Stimulated activated CD4-positive, alpha-beta T cell treated with anti-CD3 and anti-CD28 coated beads, TNF-alpha, amount 100 ng/mL, for 1 hour (primary cell): ENCODE measurements at regions not wholly inside any gene's neighbourhood (a gene's known extent, or its start where the extent isn't known, plus 50 kb on each side); places are given as distances from the start of the nearest gene placed in this dataset.

Experiments used
- DNase-seq, 3 donors: peaks; one replicate each; pipeline ENCODE4 v3.0.0-alpha.2; 2020; ENCODE audit warnings: low read depth in 3 of 3, low spot score in 1 of 3

- DNase-seq, result no peak
Observed at GRCh38 chr2:14684516-14684915, 52.0 kb downstream of the LRATD1 start.

GRCh38 chr2:14690926-14691325 is 58.4 kb downstream of the LRATD1 start:
- no peak for DNase-seq

- DNase-seq, result no peak
Observed at GRCh38 chr2:14693874-14694273, 61.4 kb downstream of the LRATD1 start.

- no peak for DNase-seq
Observed at GRCh38 chr2:14700753-14701152, 68.2 kb downstream of the LRATD1 start.

- DNase-seq, result no peak
Observed at GRCh38 chr2:14702258-14702657, 69.7 kb downstream of the LRATD1 start.

GRCh38 chr2:14706201-14706600 is 73.7 kb downstream of the LRATD1 start:
- DNase-seq, result no peak

- DNase-seq, result no peak
Observed at GRCh38 chr2:14712111-14712510, 79.6 kb downstream of the LRATD1 start.

GRCh38 chr2:14713248-14713647 is 80.7 kb downstream of the LRATD1 start:
- no peak for DNase-seq

GRCh38 chr2:14715600-14715999 is 83.1 kb downstream of the LRATD1 start:
- no peak for DNase-seq

- DNase-seq, result no peak
Observed at GRCh38 chr2:14716319-14716718, 83.8 kb downstream of the LRATD1 start.

GRCh38 chr2:14717131-14717530 is 84.6 kb downstream of the LRATD1 start:
- DNase-seq, result no peak

GRCh38 chr2:14720319-14720718 is 87.8 kb downstream of the LRATD1 start:
- no peak for DNase-seq

GRCh38 chr2:14720739-14721138 is 88.2 kb downstream of the LRATD1 start:
- DNase-seq, result no peak

- DNase-seq, result no peak
Observed at GRCh38 chr2:14722904-14723570, 90.5 kb downstream of the LRATD1 start.

- DNase-seq, result no peak
Observed at GRCh38 chr2:14723684-14724083, 91.2 kb downstream of the LRATD1 start.

- DNase-seq, result no peak
Observed at GRCh38 chr2:14735696-14736095, 103.2 kb downstream of the LRATD1 start.

GRCh38 chr2:14737201-14737600 is 104.7 kb downstream of the LRATD1 start:
- DNase-seq, result no peak

GRCh38 chr2:14743861-14744260 is 111.3 kb downstream of the LRATD1 start:
- DNase-seq, result no peak

GRCh38 chr2:14745288-14746076 is 113.0 kb downstream of the LRATD1 start:
- no peak for DNase-seq

- DNase-seq, result no peak
Observed at GRCh38 chr2:14746133-14746532, 113.6 kb downstream of the LRATD1 start.

GRCh38 chr2:14747447-14747846 is 114.9 kb downstream of the LRATD1 start:
- no peak for DNase-seq

GRCh38 chr2:14749884-14750283 is 117.4 kb downstream of the LRATD1 start:
- no peak for DNase-seq

- DNase-seq, result no peak
Observed at GRCh38 chr2:14750433-14750832, 117.9 kb downstream of the LRATD1 start.
